ENCODE measurements at regions not wholly inside any gene's neighbourhood (a gene's known extent, or its start where the extent isn't known, plus 50 kb on each side); places are given as distances from the start of the nearest gene placed in this dataset.

DNA sequence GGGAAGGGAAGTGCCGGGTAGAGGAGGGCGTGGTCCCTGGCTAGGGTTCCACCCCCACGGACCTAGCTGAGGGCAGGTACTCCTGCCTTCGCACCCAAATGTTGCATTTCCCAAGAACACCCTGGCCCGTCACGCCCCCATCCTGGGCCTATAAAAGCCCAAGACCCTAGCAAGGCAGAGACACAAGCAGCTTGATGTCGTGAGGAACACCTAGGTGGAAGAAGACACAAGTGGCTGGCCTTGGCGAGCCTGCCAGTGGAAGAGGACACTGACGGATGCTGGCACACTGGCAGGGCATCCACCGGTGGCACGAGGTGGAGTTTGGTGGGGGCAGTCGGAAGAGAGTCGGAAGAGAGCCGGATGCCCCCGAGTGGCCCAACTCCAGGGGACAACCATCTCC lies 244.8 kb upstream of the CTSO start:
- Histone ChIP-seq H3K9me3 (replicated peaks; ENCODE audit: control insufficient read depth, insufficient read depth, low read length) (no peaks in the 10 kb centered on the region), H4K20me1 (replicated peaks; ENCODE audit: control insufficient read depth, extremely low read depth, insufficient read depth, low read length) (no peaks in the 10 kb centered on the region), H3K79me2 (ENCODE audit: control insufficient read depth, insufficient read depth, low read length) (no peaks in the 10 kb centered on the region), H3K4me3 (replicated peaks in 1 of 3; ENCODE audit: insufficient read depth in 1 of 3, low read depth in 1 of 3, low read length in 3 of 3) (no peak overlapping the region), H3K9me1 (replicated peaks; ENCODE audit: control insufficient read depth, extremely low read depth, insufficient read depth, low read length) (no peaks in the 10 kb centered on the region), H3K4me2 (ENCODE audit: insufficient read depth, low read length) (no peak overlapping the region), H2AFZ (ENCODE audit: low read depth, low read length) (no peak overlapping the region), H3K9ac (replicated peaks; ENCODE audit: extremely low read depth, insufficient read depth, low read length) (no peak overlapping the region), H3K27ac (ENCODE audit: insufficient read depth, low read depth, low read length) (no peak overlapping the region), H3K27me3 (ENCODE audit: control insufficient read depth in 2 of 2, insufficient read depth in 2 of 2, low read length in 2 of 2) (no peaks in the 10 kb centered on the region), H3K36me3 (ENCODE audit: control insufficient read depth in 2 of 2, extremely low read depth in 1 of 2, insufficient read depth in 2 of 2, low read length in 2 of 2) (no peaks in the 10 kb centered on the region), H3K4me1 (ENCODE audit: control insufficient read depth, extremely low read depth, insufficient read depth, low read length) (no peaks in the 10 kb centered on the region)
- intact Hi-C loops (cut with micrococcal nuclease), result no loop called here
- dilution Hi-C loops (cut with MboI; ENCODE audit: extremely low pct_ligation_motif_present, low sequenced_read_pairs), result no loop called here
- TF ChIP-seq POLR2AphosphoS5 (IDR thresholded peaks at IDR 0.05; ENCODE audit: insufficient read depth, low read depth, low read length) (no peak), POLR2A (IDR thresholded peaks at IDR 0.05; ENCODE audit: low read depth, low read length) (no peak), GATA2 (IDR thresholded peaks at IDR 0.05; ENCODE audit: insufficient read depth, insufficient read length, low read depth, low read length) (no peak), MYC (IDR thresholded peaks at IDR 0.05; ENCODE audit: low read depth, low read length) (no peak), JUN (IDR thresholded peaks at IDR 0.05; ENCODE audit: borderline replicate concordance, insufficient read depth, insufficient read length, low read depth) (no peak), EZH2 (IDR thresholded peaks at IDR 0.05; ENCODE audit: borderline replicate concordance, low read depth, low read length, severe bottlenecking) (no peak), FOS (IDR thresholded peaks at IDR 0.05; ENCODE audit: borderline replicate concordance, insufficient read depth, low read length) (no peak)
- TF ChIP-seq, protein P1, sequence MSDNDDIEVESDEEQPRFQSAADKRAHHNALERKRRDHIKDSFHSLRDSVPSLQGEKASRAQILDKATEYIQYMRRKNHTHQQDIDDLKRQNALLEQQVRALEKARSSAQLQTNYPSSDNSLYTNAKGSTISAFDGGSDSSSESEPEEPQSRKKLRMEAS (IDR thresholded peaks at IDR 0.05; ENCODE audit: insufficient read depth, insufficient read length), result no peak
- TF ChIP-seq, protein P2, sequence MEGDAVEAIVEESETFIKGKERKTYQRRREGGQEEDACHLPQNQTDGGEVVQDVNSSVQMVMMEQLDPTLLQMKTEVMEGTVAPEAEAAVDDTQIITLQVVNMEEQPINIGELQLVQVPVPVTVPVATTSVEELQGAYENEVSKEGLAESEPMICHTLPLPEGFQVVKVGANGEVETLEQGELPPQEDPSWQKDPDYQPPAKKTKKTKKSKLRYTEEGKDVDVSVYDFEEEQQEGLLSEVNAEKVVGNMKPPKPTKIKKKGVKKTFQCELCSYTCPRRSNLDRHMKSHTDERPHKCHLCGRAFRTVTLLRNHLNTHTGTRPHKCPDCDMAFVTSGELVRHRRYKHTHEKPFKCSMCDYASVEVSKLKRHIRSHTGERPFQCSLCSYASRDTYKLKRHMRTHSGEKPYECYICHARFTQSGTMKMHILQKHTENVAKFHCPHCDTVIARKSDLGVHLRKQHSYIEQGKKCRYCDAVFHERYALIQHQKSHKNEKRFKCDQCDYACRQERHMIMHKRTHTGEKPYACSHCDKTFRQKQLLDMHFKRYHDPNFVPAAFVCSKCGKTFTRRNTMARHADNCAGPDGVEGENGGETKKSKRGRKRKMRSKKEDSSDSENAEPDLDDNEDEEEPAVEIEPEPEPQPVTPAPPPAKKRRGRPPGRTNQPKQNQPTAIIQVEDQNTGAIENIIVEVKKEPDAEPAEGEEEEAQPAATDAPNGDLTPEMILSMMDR (IDR thresholded peaks at IDR 0.05; ENCODE audit: extremely low read depth in 1 of 2, insufficient read depth in 1 of 2, low read depth in 1 of 2, low read length in 2 of 2), result no peak
- DNase-seq (ENCODE audit: low read depth, low spot score), result no peak
- BruUV-seq (replicated peaks), result no TSS peak
- ChIA-PET CTCF (no interaction called here), POLR2A (no interaction called here)
- no peak for FAIRE-seq

All from endothelial cell of umbilical vein (primary cell).